Activated naive CD8-positive, alpha-beta T cell treated with anti-CD3 and anti-CD28 coated beads for 36 hours (primary cell): ENCODE measurements at regions not wholly inside any gene's neighbourhood (a gene's known extent, or its start where the extent isn't known, plus 50 kb on each side); places are given as distances from the start of the nearest gene placed in this dataset.
"Not testable (repeated sequence)": the region's sequence is repeated elsewhere in the genome, so short reads cannot be mapped to it uniquely, and the experiment has no call there.

Experiments used
- DNase-seq: peaks from one replicate; pipeline ENCODE4 v3.0.0; 2021
- H3K27ac Mint-ChIP-seq: one replicate; pipeline ENCODE4 v1.8.0; 2022; ENCODE audit warnings: mild to moderate bottlenecking, moderate library complexity, mixed read lengths
- H3K27me3 Mint-ChIP-seq: one replicate; pipeline ENCODE4 v1.8.0; 2022; ENCODE audit warnings: mild to moderate bottlenecking, mixed read lengths
- H3K36me3 Mint-ChIP-seq: one replicate; pipeline ENCODE4 v1.8.0; 2021; ENCODE audit warnings: mild to moderate bottlenecking, mixed read lengths
- H3K4me1 Mint-ChIP-seq: one replicate; pipeline ENCODE4 v1.8.0; 2021; ENCODE audit warnings: mixed read lengths
- H3K4me3 Mint-ChIP-seq: one replicate; pipeline ENCODE4 v1.8.0; 2022; ENCODE audit warnings: mild to moderate bottlenecking, moderate library complexity, mixed read lengths
- H3K9me3 Mint-ChIP-seq: one replicate; pipeline ENCODE4 v1.8.0; 2022; ENCODE audit warnings: mixed read lengths

- Mint-ChIP-seq H3K27me3 (no peaks in the 10 kb centered on the region), H3K4me3 (no peak overlapping the region), H3K27ac (no peak overlapping the region), H3K36me3 (no peaks in the 10 kb centered on the region), H3K9me3 (peaks cover 6% of the 10 kb centered on the region), H3K4me1 (no peaks in the 10 kb centered on the region)
- DNase-seq: no peak
Observed at GRCh38 chr14:87286826-87287225, 706.2 kb downstream of the GALC start.

DNA sequence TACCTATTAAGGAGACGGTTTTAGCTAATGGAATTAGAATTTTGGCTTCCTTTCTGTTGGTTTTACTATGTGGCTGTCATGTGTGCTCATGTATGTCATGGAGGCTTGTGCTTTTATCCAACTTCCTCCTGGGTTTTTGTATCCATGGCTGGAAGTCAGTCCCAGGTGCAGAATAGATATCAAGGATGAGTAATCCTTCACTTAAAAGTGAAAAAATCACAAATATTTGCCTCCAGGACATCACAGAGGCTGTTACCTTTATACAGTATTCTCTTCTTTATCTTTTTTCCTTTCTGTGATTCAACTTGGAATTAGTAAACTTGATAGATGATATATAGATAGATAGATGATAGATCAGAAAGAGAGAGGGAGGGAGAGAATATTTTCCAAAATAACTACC lies 706.8 kb downstream of the GALC start:
- no peak for DNase-seq
- Mint-ChIP-seq H3K36me3 (no peaks in the 10 kb centered on the region), H3K4me3 (no peak overlapping the region), H3K4me1 (no peaks in the 10 kb centered on the region), H3K27ac (no peak overlapping the region), H3K9me3 (peaks cover 2% of the 10 kb centered on the region), H3K27me3 (no peaks in the 10 kb centered on the region)

- Mint-ChIP-seq H3K27ac (no peak overlapping the region), H3K27me3 (no peaks in the 10 kb centered on the region), H3K36me3 (no peaks in the 10 kb centered on the region), H3K4me1 (no peaks in the 10 kb centered on the region), H3K4me3 (no peak overlapping the region), H3K9me3 (peaks cover 2% of the 10 kb centered on the region)
- no peak for DNase-seq
Observed at GRCh38 chr14:87285506-87285905, 707.5 kb downstream of the GALC start.

DNA sequence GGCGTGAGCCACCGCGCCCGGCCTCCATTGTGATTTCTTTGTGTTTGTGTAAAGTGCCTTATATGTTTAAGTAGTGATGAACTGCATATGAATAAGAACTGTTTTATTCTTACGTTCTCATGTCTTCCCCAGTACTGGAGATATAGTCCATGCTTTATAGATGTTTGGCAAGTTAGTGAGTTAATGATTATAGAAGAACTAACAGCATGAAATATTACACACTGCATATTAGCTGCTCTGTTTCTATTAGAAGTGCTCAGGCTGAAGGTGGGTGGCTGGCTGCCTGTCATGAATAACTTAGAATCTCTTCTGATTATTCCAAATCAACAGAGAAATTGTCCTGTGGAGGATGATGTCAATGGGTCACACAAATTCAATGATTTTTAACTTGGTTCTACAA lies 709.4 kb downstream of the GALC start:
- DNase-seq: no peak
- Mint-ChIP-seq H3K4me3 (no peak overlapping the region), H3K27me3 (no peaks in the 10 kb centered on the region), H3K4me1 (no peaks in the 10 kb centered on the region), H3K27ac (no peak overlapping the region), H3K36me3 (no peaks in the 10 kb centered on the region), H3K9me3 (no peaks in the 10 kb centered on the region)

- no peak overlapping the region for H3K4me3 Mint-ChIP-seq
- H3K27me3 Mint-ChIP-seq: no peaks in the 10 kb centered on the region
- H3K36me3 Mint-ChIP-seq: no peaks in the 10 kb centered on the region
Observed at GRCh38 chr14:87282266-87282665, 710.7 kb downstream of the GALC start.

DNA sequence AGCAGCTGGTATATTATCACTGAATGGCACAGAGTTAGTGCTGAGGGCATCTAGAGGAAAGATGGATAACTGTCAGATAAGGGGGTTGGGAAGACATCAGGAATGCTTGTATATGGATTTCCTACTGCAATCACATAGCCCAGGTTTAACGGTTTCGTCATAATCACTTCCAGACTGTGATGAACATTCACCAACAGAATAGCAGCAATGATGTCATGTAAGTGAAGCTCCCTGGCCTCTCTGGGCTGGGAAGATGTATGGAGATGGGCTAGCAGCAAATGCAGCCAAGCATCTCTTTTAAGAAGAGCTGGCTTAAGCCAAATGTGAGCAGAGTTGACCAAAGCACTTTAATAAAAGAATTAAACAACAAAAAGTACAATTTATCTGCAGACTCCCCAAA lies 714.6 kb downstream of the GALC start:
- Mint-ChIP-seq H3K4me1 (no peaks in the 10 kb centered on the region), H3K36me3 (no peaks in the 10 kb centered on the region), H3K4me3 (no peak overlapping the region), H3K9me3 (peaks cover 6% of the 10 kb centered on the region), H3K27me3 (no peaks in the 10 kb centered on the region), H3K27ac (no peak overlapping the region)
- DNase-seq: no peak

More at GRCh38 chr14:87282266-87282665, 710.7 kb downstream of the GALC start:
- H3K9me3 Mint-ChIP-seq: peaks cover 1% of the 10 kb centered on the region
- no peak for DNase-seq
- H3K4me1 Mint-ChIP-seq: no peaks in the 10 kb centered on the region
- H3K27ac Mint-ChIP-seq: no peak overlapping the region

DNA sequence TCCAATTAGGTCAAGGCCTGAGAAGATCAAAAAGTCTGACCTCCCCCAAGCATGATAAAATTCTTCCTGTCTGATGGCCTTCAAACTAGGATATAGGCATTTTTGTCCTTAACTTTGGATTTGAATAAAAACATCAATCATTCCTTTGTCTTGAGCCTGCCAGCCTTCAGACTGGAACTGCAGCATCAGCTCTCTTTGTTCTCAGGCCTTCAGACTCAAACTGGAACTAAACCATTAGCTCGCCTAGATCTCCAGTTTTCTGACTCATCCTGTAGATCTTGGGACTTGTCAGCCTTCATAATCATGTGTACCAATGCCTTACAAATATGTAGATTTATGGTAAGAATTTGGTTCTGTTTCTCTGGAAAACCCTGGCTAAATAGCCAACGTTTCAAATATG lies 721.7 kb downstream of the GALC start:
- H3K9me3 Mint-ChIP-seq: peaks cover 11% of the 10 kb centered on the region
- DNase-seq: no peak
- no peaks in the 10 kb centered on the region for H3K4me1 Mint-ChIP-seq
- no peaks in the 10 kb centered on the region for H3K36me3 Mint-ChIP-seq
- no peak overlapping the region for H3K4me3 Mint-ChIP-seq
- no peaks in the 10 kb centered on the region for H3K27me3 Mint-ChIP-seq
- no peak overlapping the region for H3K27ac Mint-ChIP-seq

DNA sequence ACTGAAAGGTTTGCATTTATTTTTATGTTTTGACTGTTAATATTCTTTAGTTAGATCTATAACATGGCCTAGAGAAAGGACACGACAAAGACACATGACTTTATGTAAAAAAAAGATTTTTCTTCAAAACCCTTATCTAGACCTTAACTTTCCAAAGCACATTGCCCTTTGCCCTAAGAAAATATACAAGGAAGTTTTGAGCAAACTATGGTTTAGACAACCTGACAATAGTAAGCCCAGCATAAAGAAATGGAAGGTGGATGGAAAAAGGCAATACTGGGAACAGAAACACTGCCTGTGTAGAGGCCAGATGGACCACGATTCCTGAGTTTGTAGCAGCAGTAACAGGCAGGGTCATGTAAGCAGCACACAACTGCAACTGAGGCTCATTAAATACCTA lies 724.0 kb downstream of the GALC start:
- Mint-ChIP-seq H3K27me3 (no peaks in the 10 kb centered on the region), H3K4me1 (no peaks in the 10 kb centered on the region), H3K9me3 (peaks cover 11% of the 10 kb centered on the region), H3K36me3 (no peaks in the 10 kb centered on the region), H3K27ac (no peak overlapping the region), H3K4me3 (no peak overlapping the region)
- no peak for DNase-seq

- Mint-ChIP-seq H3K4me1 (no peaks in the 10 kb centered on the region), H3K36me3 (no peaks in the 10 kb centered on the region), H3K27ac (no peak overlapping the region), H3K27me3 (no peaks in the 10 kb centered on the region), H3K4me3 (no peak overlapping the region), H3K9me3 (peaks cover 9% of the 10 kb centered on the region)
- DNase-seq: no peak
Observed at GRCh38 chr14:87264796-87265195, 728.2 kb downstream of the GALC start.

GRCh38 chr14:87264272-87264785 lies 728.7 kb downstream of the GALC start:
- Mint-ChIP-seq H3K27me3 (no peaks in the 10 kb centered on the region), H3K4me3 (no peak overlapping the region), H3K9me3 (peaks cover 6% of the 10 kb centered on the region), H3K27ac (no peak overlapping the region), H3K36me3 (no peaks in the 10 kb centered on the region), H3K4me1 (no peaks in the 10 kb centered on the region)
- DNase-seq: no peak

DNA sequence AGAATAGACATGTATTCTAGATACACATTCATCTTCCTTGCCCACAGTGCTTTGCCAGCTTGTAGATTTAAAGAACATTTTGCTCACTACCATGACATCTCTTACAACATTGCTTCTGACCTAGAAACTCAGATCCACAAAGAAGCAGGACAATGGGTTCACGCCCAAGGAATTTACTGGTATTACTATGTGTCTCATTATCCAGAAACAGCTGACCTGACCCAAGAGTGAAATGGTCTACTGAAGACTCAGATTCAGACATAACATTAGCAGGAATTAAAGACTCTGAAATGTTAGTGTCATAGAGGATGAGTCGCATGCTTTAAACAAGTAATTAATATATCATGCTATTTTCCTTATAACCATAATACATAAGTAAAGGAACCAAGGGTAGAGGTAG lies 731.4 kb downstream of the GALC start:
- Mint-ChIP-seq H3K27ac (no peak overlapping the region), H3K4me1 (no peaks in the 10 kb centered on the region), H3K4me3 (no peak overlapping the region), H3K9me3 (peaks cover 12% of the 10 kb centered on the region), H3K27me3 (no peaks in the 10 kb centered on the region), H3K36me3 (no peaks in the 10 kb centered on the region)
- DNase-seq: no peak

GRCh38 chr14:87260460-87260859 lies 732.5 kb downstream of the GALC start:
- H3K27ac Mint-ChIP-seq: no peak overlapping the region
- H3K27me3 Mint-ChIP-seq: no peaks in the 10 kb centered on the region
- H3K4me1 Mint-ChIP-seq: no peaks in the 10 kb centered on the region
- no peak for DNase-seq
- H3K36me3 Mint-ChIP-seq: no peaks in the 10 kb centered on the region
- H3K9me3 Mint-ChIP-seq: peaks cover 12% of the 10 kb centered on the region
- no peak overlapping the region for H3K4me3 Mint-ChIP-seq

DNA sequence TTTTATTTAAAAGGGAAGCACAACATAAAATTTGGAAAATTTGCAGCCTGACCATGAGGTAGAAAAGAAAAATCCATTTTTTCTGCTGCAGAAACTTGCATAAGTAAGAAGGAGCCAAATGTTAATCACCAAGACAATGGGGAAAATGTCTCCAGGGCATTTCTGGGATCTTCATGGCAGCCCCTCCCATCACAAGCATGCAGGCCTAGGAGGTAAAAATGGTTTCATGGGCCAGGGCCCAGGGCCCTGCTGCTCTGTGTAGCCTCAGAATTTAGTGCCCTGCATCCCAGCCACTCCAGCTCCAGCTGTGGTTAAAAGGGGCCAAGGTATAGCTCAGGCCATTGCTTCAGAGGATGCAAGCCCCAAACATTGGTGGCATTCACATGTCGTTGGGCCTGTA lies 735.6 kb downstream of the GALC start:
- Mint-ChIP-seq H3K9me3 (peaks cover 9% of the 10 kb centered on the region), H3K4me3 (no peak overlapping the region)

DNA sequence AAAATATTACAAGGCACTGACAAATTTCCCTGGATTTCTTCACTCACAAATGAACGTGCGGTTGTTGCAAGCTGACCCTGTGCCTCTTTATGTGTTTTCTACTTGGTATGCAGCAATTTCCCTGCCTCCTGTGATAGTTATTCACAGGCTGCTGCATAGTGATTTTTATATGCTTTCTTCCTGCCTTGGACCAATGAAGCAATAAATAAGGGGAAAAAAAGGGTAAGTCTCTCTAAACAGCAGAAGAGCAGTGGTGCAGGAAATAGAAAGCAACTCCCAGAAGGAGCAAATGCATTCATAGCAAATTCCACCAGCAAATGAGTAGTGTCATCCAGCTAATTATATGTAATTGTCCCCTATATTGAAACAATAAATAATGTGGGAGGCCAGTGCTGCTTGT lies 737.9 kb downstream of the GALC start:
- Mint-ChIP-seq H3K36me3 (no peaks in the 10 kb centered on the region), H3K9me3 (peaks cover 7% of the 10 kb centered on the region), H3K27me3 (no peaks in the 10 kb centered on the region), H3K4me1 (no peaks in the 10 kb centered on the region), H3K27ac (no peak overlapping the region), H3K4me3 (no peak overlapping the region)
- DNase-seq: no peak

More for the DNA sequence above, 735.6 kb downstream of the GALC start:
- DNase-seq: no peak
- H3K27ac Mint-ChIP-seq: no peak overlapping the region
- no peaks in the 10 kb centered on the region for H3K36me3 Mint-ChIP-seq
- H3K4me1 Mint-ChIP-seq: no peaks in the 10 kb centered on the region
- H3K27me3 Mint-ChIP-seq: no peaks in the 10 kb centered on the region

DNA sequence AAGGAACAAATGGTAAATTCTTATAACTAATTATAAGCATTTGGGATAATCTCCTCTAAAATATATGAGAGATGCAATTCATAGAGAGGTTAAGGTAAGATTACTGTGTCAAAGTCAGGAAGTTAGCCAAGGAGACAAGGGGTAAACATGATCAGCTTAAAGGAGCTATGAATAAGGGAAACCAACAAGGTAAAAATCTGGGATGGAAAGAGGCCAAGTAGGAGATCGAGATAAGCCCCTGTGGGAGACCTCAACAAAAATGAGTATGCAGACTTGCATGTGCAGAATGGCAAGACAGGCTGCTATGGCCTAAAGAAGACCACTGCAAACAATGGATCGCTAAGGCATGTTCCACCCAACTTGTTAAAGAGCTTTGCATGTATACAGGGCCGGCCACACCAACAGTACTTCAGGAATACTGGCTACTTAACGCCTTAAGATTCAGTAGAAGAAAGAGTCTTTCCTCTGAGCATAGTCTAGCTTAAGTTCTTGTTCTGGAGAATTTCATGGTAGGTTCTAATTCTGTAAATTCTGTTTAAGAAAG lies 738.6 kb downstream of the GALC start:
- Mint-ChIP-seq H3K27me3 (no peaks in the 10 kb centered on the region), H3K27ac (no peak overlapping the region), H3K4me1 (no peaks in the 10 kb centered on the region), H3K36me3 (no peaks in the 10 kb centered on the region), H3K9me3 (peaks cover 6% of the 10 kb centered on the region), H3K4me3 (no peak overlapping the region)
- no peak for DNase-seq

GRCh38 chr14:87253791-87254190 lies 739.2 kb downstream of the GALC start:
- H3K27ac Mint-ChIP-seq, H3K36me3 Mint-ChIP-seq, H3K27me3 Mint-ChIP-seq, H3K4me3 Mint-ChIP-seq, H3K4me1 Mint-ChIP-seq, H3K9me3 Mint-ChIP-seq, DNase-seq: not testable (repeated sequence)
